NCI-H345 treated with DMSO at 0.1 percent for 48 hours (cell line): ENCODE measurements at regions not wholly inside any gene's neighbourhood (a gene's known extent, or its start where the extent isn't known, plus 50 kb on each side); places are given as distances from the start of the nearest gene placed in this dataset.

Experiments used
- DNase-seq: peaks from one replicate; lab custom pipeline; 2025; ENCODE audit not compliant: unreplicated experiment; lab: John Stamatoyannopoulos, UW

DNA sequence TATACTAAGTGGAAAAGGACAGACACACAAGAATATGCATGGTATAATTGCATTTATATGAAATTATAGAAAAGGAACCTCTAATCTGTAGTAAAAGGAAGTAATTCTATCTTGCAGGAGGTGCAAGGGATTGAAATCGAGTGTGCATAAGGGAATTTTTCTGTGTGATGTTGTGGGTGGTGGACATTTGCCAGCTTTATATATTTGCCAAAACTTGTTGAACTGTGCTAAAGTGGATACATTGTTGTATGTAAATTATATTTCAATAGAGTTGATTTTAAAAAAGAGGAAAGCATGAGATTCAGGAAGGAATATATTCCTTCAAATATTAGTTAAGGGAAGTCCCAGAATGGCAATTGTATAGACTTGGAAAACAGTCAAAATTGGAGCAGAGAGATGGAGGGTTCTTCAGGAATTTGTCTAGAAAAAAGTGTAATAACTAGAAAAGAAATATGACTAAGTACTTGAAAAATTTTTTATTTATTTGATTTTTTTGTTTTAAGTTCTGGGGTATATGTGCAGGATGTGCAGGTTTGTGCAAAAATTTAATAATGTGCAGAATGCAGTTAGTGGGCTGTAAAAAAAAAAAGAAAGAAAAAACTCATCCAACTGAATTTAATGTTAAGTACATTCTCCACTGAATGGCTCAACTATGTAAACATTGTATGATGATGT lies 96.1 kb downstream of the ARL4A start:
- DNase-seq: no peak

DNA sequence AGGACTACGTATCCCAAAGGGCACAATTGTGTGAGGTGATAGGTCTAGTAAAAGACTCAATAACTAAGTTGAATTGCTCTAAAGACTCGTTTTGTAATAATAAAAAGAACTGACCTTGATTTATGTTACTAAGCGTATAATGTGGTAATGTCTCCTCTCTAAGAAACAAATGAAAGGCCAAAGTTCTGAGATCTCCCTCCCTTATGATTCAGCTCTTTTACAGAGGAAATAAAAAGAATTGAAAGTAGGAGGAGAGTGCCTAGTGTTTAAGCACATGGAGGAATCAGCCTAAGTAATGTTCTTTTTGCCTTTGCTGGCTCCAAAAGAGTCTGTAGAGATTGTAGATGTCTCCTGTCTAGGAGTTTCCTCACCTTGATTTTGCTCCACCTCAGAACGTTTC lies 98.0 kb downstream of the ARL4A start:
- no peak for DNase-seq

DNA sequence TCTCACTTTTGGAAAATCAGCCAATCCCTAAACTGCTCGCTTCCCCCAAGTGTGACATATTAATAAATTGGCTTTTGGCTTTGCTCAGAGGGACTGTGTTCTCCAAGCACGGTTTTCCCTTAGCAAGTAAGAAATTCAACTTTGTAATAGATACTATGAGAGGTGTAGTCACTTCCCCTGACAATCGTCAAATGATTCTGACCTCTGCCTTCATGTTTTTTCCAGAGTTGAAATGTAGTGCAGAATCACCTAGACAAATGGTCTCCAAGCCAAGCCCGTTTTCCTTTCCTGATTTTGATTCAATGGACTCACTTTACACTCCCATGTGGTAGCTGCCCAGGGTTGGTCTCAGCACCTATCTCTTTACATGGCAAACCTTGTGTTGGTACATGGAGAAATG lies 99.1 kb downstream of the ARL4A start:
- DNase-seq: no peak

DNA sequence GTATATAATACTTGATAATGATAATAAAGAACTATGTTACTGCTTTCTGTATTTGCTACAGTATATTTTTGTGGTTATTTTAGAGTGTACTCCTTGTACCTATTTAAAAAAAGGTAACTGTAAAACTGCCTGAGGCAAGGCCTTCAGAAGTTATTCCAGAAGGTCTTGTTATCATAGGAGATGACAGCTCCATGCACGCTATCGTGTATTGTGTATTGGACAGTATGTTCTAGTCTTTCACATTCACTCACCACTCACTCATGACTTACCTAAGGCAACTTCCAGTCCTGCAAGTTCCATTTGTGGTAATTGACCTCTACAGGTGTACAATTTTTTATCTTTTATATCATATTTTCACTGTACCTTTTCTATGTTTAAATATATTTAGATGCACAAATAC lies 100.7 kb downstream of the ARL4A start:
- no peak for DNase-seq

DNA sequence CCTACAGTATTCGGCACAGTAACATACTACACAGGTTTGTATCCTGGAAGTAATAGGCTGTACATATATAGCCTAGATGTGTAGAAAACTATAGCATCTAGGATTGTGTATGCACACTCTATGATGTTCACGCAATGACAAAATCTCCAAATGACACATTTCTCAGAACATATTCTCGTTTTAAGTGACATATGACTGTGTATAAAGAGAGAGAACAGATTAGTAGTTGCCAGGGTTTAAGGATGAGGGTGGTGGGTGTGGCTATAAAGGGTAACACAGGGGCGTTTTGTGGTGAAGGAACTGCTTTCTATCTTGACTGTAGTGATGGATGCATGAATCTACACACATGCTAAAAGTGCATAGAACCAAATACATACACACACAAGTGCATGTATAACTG lies 101.2 kb downstream of the ARL4A start:
- no peak for DNase-seq

DNA sequence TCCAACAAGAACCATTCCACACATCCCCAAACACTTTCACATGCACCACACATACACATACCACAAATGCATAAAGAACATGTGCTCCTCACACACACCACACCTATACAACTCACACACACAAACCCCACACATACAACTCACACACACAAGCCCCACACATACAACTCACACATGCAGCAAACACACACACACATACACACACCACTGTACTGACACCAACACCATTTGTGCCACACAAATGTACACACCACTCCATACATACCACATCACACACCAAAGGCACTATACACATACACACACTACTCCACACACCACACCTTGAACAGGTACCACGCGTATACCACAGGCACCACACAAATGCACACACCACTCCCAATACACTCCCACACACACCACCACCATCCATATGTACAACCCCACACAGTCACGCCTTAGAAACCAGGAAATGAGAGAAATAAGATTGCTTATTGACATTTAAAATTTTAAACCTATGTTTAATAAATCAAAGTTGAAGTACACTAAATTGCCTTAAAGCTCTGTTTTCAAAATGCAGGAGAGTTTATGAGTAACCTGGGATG lies 107.4 kb downstream of the ARL4A start:
- DNase-seq: no peak

DNA sequence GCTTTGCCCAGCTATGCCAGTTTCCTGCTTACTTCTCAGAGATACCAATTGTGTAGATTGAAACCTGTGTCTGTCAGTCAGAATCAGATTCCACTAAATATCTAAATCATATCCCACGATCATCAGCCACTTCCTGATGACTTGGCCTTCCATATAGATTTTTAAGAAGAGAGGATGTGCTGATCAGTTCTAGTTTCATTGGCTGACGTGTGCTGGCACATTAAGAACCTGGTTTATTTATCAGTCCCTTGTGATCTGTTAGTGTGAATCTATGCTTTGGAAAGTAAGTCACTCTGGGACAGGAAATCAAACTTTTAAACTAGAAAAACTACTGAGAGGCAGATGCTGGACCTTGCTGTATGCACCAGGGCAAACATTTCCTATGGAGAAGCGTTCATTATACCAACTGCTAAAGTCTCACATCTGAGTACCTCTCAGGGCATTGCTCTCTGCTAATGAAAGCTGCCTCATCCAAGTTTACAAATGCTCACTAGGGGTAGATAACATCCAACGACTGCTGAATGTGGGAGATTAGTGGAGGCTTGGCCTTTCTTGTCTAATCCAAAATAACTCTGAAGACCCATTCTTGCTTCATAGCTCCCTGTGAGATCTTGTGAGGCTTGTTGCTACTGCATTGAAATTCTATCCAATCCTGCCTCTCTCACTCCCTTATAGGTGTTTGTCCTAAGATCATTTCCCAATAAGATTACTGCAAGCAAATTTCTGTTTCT lies 109.1 kb downstream of the ARL4A start:
- no peak for DNase-seq

DNA sequence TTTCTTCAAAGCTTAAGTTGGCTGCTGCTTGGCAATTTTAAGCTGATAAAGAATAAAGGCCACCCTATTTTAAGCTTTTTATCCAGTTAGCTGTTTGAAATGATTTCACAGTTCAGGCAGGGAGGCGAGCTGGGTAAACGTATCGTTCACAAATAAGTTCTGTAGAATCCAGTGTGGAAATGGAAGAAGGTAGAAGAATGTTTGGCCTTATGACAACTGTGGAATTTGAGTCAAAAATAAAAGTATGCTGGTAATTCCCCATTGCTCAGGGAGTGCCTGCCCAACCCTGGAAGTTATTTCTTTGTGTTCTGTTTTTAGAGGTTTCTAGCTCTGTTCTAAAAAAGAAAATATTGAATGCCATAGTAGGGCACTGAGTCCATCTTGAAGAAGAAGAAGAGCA lies 113.1 kb downstream of the ARL4A start:
- DNase-seq: no peak

DNA sequence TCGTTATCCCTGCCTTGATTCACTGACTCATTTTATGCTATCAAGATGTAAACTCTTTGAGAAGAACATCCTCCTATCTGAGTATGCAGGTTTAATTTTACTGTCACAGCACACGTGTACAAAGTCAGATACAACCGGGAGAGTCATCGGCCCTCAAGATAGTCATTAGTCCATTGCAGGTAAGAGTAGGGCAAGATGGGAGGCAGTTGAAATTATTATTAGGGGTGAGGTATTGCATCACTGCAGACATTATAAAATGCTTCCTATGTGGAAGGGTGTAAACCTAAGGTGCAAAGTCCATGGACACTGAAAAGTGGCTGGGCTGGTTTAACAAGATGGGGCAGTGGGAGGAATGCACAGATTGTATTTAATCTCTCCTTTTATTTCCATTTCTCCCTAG lies 113.7 kb downstream of the ARL4A start:
- DNase-seq: no peak

DNA sequence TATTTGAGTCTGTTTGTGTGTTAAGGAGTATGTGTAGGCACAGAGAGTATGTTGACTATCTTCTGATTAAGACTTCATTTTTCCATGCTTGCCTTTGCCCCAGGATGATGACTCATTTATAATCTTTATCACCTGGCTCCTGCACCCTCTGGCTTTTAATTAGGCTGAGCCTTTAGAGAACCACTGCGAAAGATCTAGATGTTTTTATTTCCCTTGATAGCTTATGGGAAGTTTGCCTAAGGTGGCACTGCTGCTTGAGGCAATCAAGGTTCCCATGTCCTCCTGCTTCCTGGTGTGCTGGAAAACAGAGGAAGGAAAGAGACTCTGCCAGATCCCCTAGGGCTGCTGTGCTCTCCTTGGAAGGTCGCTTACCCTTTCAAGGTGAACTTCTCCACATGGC lies 114.6 kb downstream of the ARL4A start:
- no peak for DNase-seq

DNA sequence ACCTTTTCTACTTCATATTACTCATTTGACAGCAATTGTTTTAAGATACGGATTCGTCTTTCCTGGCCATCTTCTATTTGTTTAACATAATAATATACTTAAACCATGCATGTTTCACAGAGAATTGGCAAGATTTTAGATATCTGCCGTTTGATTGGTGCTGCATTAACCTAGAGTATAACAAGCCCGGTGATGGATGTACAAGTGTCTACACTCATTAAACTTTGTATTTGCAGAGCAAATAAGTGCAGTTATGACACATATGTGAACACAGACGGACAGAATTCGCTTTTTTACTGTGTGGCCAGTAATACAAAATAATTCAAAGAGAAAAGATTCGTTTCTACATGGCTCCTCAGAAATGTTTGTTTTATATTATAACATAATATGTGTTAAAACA lies 116.1 kb downstream of the ARL4A start:
- no peak for DNase-seq

DNA sequence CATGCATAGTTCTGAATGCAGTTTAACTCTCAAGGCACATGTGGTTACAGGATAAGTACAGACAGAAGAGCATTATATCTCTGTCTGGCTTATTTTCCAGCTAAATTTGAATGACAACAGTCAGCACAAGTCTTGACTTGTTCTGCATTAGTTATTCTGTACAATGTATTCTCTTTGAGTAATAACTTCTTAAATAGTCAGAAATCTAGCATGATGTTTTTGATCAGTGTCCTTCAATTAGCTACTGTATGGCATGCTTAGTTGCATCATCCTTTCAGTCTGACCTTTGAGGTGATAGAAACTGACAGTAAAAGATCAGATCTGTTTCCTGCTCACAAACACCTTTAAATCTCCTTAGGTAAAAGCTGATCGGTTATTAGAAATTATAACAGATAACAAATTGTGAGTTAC lies 118.1 kb downstream of the ARL4A start:
- DNase-seq: no peak

DNA sequence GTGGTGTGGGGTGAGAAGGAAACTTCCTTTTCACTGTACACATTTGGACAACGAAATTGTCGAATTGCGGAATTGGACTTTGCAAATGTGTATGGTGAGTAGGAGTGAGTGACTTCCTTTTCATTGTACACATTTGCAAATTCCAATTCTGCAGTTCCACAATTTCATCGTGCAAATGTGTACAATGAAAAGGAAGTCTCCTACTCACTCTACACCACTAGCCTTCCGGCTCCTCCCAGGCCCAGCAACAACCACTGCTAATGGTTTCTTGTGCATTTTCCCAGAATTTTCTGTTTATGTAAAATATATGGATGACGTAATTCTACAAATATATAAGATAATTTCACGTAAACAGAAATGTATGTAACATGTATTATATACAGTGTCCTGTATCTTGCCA lies 118.5 kb downstream of the ARL4A start:
- DNase-seq: no peak

DNA sequence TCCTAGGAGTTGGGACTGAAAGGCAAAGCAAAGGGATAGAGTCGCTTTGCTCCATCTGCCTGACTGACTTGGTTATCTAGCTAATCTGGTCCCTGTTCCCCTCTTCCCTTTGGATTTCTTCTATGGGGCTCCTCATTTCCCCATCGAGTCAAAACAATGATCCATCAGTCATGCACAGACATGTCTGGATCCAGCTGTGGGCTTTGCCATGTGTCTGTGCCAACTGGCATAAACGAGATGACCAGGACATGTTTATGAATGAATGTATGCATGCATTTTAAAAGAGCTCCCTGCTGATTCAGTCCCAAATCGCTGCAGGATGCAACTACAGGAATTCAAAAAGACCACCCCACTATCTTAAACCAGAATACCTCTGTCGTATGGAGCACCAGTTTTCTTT lies 122.0 kb downstream of the ARL4A start:
- DNase-seq: no peak

DNA sequence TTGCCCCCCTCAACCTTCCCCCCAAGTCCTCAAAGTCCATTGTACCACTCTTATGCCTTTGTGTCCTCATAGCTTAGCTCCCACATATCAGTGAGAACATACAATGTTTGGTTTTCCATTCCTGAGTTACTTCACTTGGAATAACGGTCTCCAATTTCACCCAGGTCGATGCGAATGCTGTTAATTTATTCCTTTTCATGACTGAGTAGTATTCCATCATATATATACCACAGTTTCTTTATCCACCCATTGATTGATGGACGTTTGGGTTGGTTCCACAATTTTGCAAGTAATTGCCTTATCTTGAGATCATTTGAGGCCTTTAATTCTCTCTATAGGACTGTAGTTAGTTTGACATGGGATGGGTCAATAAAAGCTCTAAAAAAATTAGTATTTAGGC lies 124.7 kb downstream of the ARL4A start:
- no peak for DNase-seq

DNA sequence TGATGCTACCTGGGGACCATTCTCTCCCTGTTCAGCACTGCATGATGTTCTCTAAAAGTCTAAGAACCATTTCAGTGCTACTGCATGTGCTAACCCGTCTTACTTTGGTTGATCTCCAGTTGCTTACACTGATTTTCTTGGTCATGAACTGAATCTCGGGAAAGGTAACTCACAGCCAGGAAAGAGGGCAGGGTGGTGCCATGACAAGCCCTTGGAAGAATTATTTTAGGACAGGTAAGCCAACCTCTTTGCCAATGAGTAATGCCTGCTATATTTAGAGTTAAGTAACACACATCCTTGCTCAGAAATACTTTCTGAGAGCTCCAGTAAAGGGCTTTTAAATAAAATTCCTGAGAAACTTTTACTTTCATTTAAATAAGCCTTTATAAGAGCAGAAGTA lies 126.7 kb downstream of the ARL4A start:
- no peak for DNase-seq

DNA sequence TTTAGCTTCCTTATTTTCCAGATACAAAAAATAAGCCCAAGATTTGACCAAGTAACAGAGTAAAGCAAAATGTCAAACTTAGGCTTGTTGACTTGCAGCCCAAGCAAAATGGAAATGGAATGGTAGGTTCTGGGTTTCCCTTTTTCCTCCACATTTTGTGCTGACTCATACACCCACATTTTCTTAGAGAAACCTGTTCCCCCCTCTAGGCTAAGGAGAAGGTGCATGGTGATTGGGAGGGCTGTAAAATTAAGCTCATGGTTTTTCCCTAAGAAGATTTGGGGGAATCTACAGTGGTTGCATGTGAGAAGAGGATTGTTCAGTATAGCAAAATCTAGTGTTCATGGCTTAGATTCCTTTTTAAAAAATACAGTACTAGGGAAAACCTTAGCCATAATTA lies 127.4 kb downstream of the ARL4A start:
- DNase-seq: no peak

DNA sequence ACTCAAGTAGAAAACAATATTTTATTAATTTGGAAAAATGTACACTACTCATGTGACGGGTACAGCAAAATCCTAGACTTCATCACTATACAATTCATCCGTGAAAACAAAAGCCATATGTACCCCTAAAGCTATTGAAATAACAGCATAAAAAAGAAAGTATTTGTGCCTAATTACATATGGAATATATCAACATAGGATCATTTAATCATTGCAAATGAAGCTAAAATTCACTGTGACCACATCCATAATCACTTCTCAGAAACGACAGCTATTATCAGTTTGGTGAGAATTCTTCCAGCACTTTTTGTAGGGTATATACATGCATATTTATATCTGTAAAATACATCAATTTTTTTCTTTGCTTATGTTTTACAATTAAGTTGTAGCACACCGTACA lies 128.0 kb downstream of the ARL4A start:
- no peak for DNase-seq

DNA sequence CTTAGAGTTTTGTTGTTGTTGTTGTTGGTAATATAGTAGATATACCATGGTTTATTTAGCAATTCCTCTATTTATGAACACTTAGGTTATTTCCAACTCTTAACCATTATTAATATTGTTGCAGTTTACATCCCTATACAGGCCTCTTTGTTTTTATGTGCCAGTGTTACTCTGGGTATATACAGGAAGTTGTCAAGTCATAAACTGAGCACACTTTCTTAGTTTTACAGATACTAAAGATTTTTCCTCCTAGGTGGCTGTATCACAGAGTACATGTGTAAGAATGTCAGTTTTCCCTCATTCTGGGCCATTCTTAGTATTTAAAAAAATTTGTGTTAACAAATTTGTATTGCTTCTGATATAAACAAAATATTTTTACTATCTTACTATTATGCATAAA lies 128.4 kb downstream of the ARL4A start:
- DNase-seq: no peak

DNA sequence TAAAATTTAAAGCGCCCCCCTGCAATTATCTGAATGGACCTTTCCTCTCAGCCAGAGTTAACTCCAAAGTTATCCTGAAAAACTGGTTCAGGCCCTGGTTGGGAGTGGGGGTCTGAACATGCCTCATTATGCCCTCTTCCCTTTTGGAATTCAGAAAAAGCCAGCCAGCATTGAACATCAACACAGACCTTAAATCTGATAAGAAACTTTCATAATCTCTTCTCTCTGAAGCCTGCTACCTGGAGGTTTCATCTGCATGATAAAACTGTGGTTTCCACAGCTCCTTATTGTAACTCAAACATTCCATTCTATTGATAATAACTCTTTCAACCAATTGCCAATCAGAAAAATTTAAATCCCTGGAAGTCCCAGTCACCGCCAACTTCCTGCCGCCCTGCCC lies 133.3 kb downstream of the ARL4A start:
- no peak for DNase-seq

DNA sequence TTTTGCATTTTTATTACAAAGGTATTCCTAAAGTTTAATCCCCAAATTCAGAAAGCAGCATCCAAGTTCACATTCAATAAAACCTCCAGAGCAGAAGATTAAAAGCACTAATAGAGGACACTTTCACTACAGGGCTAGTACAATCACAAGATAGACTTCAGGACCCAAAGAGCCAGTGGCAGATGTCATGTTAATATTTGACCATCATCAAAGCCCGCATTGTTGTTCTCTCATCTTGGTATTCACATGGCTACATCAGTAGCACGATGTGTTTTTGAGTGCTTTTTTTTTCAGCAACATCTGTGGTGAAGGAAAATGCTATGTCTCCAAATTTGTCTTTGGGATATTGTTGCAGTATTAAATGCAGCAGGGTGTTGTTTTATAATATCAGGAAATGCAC lies 134.3 kb downstream of the ARL4A start:
- no peak for DNase-seq

DNA sequence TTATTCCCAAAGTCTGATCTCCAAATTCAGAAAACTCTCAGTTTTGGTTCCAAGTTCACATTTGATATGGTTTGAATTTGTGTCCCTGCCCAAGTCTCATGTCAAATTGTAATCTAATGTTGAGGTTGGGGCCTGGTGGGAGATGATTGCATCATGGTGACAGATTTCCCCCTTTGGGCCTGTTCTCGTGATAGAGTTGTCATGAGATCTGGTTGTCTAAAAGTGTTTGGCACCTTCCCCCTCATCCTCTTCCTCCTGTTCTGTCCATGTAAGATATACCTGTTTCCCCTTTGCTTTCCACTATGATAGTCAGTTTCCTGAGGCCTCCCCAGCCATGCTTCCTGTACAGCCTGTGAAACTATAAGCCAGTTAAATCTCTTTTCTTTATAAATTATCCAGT lies 138.6 kb downstream of the ARL4A start:
- no peak for DNase-seq
